Iris pigment epithelial cell (primary cell): ENCODE measurements at regions not wholly inside any gene's neighbourhood (a gene's known extent, or its start where the extent isn't known, plus 50 kb on each side); places are given as distances from the start of the nearest gene placed in this dataset.
A peak's percentile ranks its signal among the peaks of the same experiment; 100 is the strongest.

Experiments
- DNase-seq: peaks from one replicate; pipeline ENCODE4 v3.0.0-alpha.2; 2011; ENCODE audit warnings: low read depth

- DNase-seq: no peak
Measured at GRCh38 chr22:27385261-27385998, 416.1 kb downstream of the MN1 start.

GRCh38 chr22:27386186-27386585 is 415.4 kb downstream of the MN1 start:
- DNase-seq: no peak

- no peak for DNase-seq
Measured at GRCh38 chr22:27387561-27387960, 414.0 kb downstream of the MN1 start.

GRCh38 chr22:27388090-27388600 is 413.4 kb downstream of the MN1 start:
- no peak for DNase-seq

GRCh38 chr22:27389727-27390075 is 411.9 kb downstream of the MN1 start:
- no peak for DNase-seq

GRCh38 chr22:27391092-27391770 is 410.3 kb downstream of the MN1 start:
- no peak for DNase-seq

GRCh38 chr22:27393371-27393770 is 408.2 kb downstream of the MN1 start:
- no peak for DNase-seq

- no peak for DNase-seq
Measured at GRCh38 chr22:27394806-27395404, 406.7 kb downstream of the MN1 start.

GRCh38 chr22:27397036-27397953 is 404.3 kb downstream of the MN1 start:
- DNase-seq: no peak

- no peak for DNase-seq
Measured at GRCh38 chr22:27397954-27398342, 403.6 kb downstream of the MN1 start.

GRCh38 chr22:27399161-27399560 is 402.4 kb downstream of the MN1 start:
- DNase-seq: no peak

GRCh38 chr22:27400811-27401210 is 400.7 kb downstream of the MN1 start:
- DNase-seq: no peak

- DNase-seq: no peak
Measured at GRCh38 chr22:27401321-27401720, 400.2 kb downstream of the MN1 start.

GRCh38 chr22:27404441-27404840 is 397.1 kb downstream of the MN1 start:
- DNase-seq: no peak

GRCh38 chr22:27405672-27406388 is 395.7 kb downstream of the MN1 start:
- DNase-seq: peak; percentile 41

- no peak for DNase-seq
Measured at GRCh38 chr22:27406389-27406861, 395.1 kb downstream of the MN1 start.

GRCh38 chr22:27407369-27407985 is 394.1 kb downstream of the MN1 start:
- no peak for DNase-seq

GRCh38 chr22:27408068-27408467 is 393.5 kb downstream of the MN1 start:
- DNase-seq: no peak

GRCh38 chr22:27409299-27409698 is 392.3 kb downstream of the MN1 start:
- DNase-seq: no peak

GRCh38 chr22:27412866-27413445 is 388.6 kb downstream of the MN1 start:
- DNase-seq: no peak

- DNase-seq: no peak
Measured at GRCh38 chr22:27413702-27414101, 387.9 kb downstream of the MN1 start.
